ENCODE measurements at regions not wholly inside any gene's neighbourhood (a gene's known extent, or its start where the extent isn't known, plus 50 kb on each side); places are given as distances from the start of the nearest gene placed in this dataset.

DNA sequence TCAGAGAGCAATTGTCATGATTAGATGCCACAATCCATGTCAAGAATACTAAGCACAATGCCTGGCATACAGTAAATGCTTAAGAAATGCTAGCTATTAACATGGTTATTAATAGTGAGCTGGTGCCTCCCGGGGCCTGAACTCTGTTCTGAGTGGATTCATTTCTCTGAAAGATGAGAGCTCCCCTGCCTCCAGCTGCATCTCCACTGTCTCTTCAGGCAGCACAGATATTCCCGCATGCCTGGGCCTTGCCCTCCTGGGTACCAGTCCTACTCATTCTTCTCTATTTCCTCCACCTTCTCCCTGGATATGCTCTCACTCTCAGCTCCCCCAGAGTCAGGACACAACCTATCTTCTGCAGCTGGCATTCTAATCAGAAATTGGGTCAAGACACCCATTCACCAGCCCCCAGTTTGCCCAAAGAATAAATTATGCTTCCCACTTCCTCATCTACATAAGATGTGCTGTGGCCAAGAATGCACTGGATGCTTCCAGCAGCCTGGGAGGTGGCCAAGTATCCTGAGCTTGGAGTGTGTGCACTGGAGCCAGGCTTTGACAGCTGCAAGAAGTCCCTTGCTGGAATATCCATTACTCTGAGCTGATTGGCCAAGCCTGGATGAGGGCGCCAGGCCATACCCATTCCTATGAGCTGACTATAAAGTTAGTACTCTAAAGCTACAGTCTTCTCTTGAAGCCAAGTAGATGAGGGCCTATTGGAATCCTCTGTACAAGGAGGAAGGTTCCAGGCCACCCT is 669.0 kb downstream of the ACTL7B start:
- TF ChIP-seq, protein P1, sequence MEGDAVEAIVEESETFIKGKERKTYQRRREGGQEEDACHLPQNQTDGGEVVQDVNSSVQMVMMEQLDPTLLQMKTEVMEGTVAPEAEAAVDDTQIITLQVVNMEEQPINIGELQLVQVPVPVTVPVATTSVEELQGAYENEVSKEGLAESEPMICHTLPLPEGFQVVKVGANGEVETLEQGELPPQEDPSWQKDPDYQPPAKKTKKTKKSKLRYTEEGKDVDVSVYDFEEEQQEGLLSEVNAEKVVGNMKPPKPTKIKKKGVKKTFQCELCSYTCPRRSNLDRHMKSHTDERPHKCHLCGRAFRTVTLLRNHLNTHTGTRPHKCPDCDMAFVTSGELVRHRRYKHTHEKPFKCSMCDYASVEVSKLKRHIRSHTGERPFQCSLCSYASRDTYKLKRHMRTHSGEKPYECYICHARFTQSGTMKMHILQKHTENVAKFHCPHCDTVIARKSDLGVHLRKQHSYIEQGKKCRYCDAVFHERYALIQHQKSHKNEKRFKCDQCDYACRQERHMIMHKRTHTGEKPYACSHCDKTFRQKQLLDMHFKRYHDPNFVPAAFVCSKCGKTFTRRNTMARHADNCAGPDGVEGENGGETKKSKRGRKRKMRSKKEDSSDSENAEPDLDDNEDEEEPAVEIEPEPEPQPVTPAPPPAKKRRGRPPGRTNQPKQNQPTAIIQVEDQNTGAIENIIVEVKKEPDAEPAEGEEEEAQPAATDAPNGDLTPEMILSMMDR (IDR thresholded peaks at IDR 0.05), result no peak
- no peak for TF ChIP-seq POLR2A (IDR thresholded peaks at IDR 0.05)

All from right lobe of liver (tissue), 4 donors.